ENCODE measurements at regions not wholly inside any gene's neighbourhood (a gene's known extent, or its start where the extent isn't known, plus 50 kb on each side); places are given as distances from the start of the nearest gene placed in this dataset.

DNA sequence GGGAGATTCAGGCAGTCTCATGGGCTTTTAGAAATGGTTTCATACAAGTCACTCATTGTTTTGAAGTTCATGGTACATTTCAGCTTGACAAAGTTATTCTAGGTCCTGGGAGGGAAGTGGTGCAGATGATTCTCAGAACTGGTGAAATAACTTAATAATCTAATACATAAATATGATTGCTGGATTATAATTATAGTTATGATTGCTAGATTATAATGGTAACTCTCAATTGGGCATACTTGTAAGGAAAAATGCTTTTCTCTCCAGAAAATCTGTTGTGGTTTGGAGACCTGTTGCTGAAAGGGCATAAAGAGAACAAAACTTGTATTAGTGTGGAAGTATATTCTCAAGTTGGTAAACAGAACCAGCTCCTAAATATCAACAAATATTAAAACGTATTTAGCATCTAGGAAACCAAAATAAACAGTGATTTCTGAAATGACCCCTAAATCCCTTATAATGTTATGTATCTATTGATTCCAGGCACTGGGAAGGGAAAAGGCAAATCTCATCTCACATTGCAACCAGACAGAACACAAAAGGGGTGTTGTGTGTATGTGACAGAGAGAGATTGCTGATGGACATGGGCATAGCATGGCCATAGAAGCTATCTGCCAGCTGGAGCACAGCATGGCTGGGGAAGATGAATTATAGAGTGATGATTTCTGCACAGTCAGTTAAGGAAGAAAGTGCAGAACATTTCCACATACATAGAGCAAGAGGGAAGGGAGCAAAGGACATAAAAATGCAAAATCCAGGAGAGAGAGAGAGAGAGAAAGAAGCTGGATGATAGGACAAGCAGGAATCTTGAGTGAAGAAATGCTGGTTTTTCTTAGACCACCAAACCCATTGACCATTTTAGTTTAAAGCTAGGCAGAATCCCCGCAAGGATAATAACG, 87.1 kb upstream of the FRY start:
- Mint-ChIP-seq H3K27ac (no peak overlapping the region), H3K27me3 (ENCODE audit: insufficient read depth, low read depth) (peaks cover 3% of the 10 kb centered on the region), H3K36me3 (no peaks in the 10 kb centered on the region), H3K9me3 (no peaks in the 10 kb centered on the region), H3K4me3 (no peak overlapping the region), H3K4me1 (peaks cover 11% of the 10 kb centered on the region)
- Histone ChIP-seq H3K27ac (no peak overlapping the region), H4K20me1 (ENCODE audit: low read depth) (no peaks in the 10 kb centered on the region), H3K9me3 (ENCODE audit: low read depth) (no peaks in the 10 kb centered on the region), H3K4me3 (no peak overlapping the region), H3K27me3 (no peaks in the 10 kb centered on the region), H3K36me3 (no peaks in the 10 kb centered on the region), H3K79me2 (ENCODE audit: low read depth) (no peaks in the 10 kb centered on the region), H2AFZ (replicated peaks) (no peak overlapping the region), H3K4me2 (no peak overlapping the region), H3F3A (ENCODE audit: low read depth) (no peaks in the 10 kb centered on the region), H3K4me1 (no peaks in the 10 kb centered on the region), H3K9ac (no peak overlapping the region)
- DNase-seq (ENCODE audit: low spot score) = no peak
- TF ChIP-seq, protein P1, sequence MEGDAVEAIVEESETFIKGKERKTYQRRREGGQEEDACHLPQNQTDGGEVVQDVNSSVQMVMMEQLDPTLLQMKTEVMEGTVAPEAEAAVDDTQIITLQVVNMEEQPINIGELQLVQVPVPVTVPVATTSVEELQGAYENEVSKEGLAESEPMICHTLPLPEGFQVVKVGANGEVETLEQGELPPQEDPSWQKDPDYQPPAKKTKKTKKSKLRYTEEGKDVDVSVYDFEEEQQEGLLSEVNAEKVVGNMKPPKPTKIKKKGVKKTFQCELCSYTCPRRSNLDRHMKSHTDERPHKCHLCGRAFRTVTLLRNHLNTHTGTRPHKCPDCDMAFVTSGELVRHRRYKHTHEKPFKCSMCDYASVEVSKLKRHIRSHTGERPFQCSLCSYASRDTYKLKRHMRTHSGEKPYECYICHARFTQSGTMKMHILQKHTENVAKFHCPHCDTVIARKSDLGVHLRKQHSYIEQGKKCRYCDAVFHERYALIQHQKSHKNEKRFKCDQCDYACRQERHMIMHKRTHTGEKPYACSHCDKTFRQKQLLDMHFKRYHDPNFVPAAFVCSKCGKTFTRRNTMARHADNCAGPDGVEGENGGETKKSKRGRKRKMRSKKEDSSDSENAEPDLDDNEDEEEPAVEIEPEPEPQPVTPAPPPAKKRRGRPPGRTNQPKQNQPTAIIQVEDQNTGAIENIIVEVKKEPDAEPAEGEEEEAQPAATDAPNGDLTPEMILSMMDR (IDR thresholded peaks at IDR 0.05) = no peak
- TF ChIP-seq EZH2 (IDR thresholded peaks at IDR 0.05) (no peak), EZH2phosphoT487 (IDR thresholded peaks at IDR 0.05) (no peak)

DNA sequence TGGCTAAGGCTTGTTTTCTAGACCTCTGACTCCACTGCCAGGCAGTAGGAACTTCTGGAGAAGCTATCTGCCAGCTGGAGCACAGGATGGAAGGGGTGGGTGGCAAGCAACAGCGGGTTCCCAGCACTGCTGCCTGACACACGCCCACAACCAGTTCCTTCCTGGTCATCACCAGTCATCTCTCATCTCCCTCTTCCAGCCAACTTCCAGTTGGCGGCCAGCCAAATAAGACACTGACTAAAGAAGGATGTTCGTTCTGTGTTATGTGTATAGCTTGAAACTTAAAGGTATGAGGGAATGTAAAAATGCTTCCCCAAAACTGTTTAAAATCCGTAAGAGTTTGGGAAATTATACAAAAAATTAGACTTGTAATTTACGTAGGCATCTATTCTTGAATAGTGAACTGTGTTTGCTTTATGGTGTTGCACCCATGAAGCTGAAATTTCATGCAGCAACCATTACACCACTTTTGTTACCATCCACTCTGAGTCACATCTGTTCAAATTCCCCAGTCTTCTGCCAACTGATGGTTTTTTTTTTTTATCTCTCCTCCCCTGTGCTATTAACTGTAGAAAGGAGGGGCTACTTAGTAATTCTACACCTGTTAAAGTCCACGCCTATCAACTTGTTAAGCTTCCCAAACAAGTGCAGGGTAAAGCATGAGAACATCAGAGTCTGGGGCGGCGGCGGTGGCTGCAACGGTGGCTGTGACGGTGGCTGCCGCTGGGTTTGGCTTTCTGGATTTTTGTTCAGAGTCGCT, 86.2 kb upstream of the FRY start:
- no peak overlapping the region for H3K27ac ChIP-seq
- no peak overlapping the region for H3K4me2 ChIP-seq
- H3F3A ChIP-seq (ENCODE audit: low read depth) = no peaks in the 10 kb centered on the region
- Mint-ChIP-seq H3K36me3 (no peaks in the 10 kb centered on the region), H3K4me1 (peaks cover 11% of the 10 kb centered on the region), H3K27me3 (ENCODE audit: insufficient read depth, low read depth) (peaks cover 3% of the 10 kb centered on the region), H3K4me3 (no peak overlapping the region), H3K27ac (no peak overlapping the region), H3K9me3 (no peaks in the 10 kb centered on the region)
- DNase-seq (ENCODE audit: low spot score) = peak; percentile 41
- no peak overlapping the region for H3K9ac ChIP-seq
- H2AFZ ChIP-seq (replicated peaks) = no peak overlapping the region
- no peak overlapping the region for H3K4me3 ChIP-seq
- no peaks in the 10 kb centered on the region for H3K4me1 ChIP-seq
- H4K20me1 ChIP-seq (ENCODE audit: low read depth) = no peaks in the 10 kb centered on the region
- no peaks in the 10 kb centered on the region for H3K27me3 ChIP-seq
- no peaks in the 10 kb centered on the region for H3K79me2 ChIP-seq (ENCODE audit: low read depth)
- H3K36me3 ChIP-seq = no peaks in the 10 kb centered on the region
- H3K9me3 ChIP-seq (ENCODE audit: low read depth) = no peaks in the 10 kb centered on the region
- TF ChIP-seq EZH2phosphoT487 (IDR thresholded peaks at IDR 0.05) = no peak
- no peak for TF ChIP-seq EZH2 (IDR thresholded peaks at IDR 0.05)
- TF ChIP-seq, protein P1 (IDR thresholded peaks at IDR 0.05) = no peak

DNA sequence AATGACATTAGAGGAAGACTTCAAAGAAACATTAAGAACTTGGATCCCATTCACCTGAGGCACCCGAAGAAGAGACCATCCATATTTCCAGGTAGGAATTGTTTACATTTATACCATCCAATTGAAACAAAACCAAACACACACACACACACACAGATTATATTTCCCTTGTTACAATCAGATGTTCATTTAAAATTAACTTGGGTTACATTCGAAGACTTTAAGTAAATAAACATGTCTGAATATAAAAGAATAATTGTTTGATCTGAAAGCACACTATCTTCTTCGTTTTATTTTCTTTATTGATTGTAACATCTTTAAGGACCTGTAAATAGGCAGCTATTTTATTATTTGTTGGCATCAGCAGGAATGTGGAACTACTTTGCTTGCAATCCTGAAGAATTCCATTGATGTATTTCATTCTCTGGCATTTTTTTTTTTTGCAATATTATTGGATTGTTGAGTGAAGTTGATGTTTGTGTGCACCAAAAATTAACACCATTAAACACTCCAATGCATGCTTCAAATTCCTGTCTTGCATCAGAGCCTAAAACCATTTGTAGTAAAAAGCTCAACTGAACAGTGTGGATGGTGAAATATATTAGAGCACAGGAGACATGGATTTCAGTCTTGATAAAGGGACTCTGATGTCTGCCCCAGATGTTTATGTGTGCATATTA, 85.3 kb upstream of the FRY start:
- no peak overlapping the region for H3K4me2 ChIP-seq
- peaks cover 11% of the 10 kb centered on the region for H3K4me1 Mint-ChIP-seq
- no peaks in the 10 kb centered on the region for H3F3A ChIP-seq (ENCODE audit: low read depth)
- no peaks in the 10 kb centered on the region for H3K36me3 Mint-ChIP-seq
- no peaks in the 10 kb centered on the region for H4K20me1 ChIP-seq (ENCODE audit: low read depth)
- TF ChIP-seq, protein P1 (IDR thresholded peaks at IDR 0.05) = no peak
- TF ChIP-seq EZH2 (IDR thresholded peaks at IDR 0.05) (no peak), EZH2phosphoT487 (IDR thresholded peaks at IDR 0.05) (no peak)
- H3K4me1 ChIP-seq = no peaks in the 10 kb centered on the region
- H3K9ac ChIP-seq = no peak overlapping the region
- H3K9me3 Mint-ChIP-seq = no peaks in the 10 kb centered on the region
- H3K4me3 ChIP-seq = no peak overlapping the region
- H3K27ac ChIP-seq = no peak overlapping the region
- H3K27me3 ChIP-seq = no peaks in the 10 kb centered on the region
- no peaks in the 10 kb centered on the region for H3K79me2 ChIP-seq (ENCODE audit: low read depth)
- H3K4me3 Mint-ChIP-seq = no peak overlapping the region
- no peak for DNase-seq (ENCODE audit: low spot score)
- H2AFZ ChIP-seq (replicated peaks) = no peak overlapping the region
- H3K27me3 Mint-ChIP-seq (ENCODE audit: insufficient read depth, low read depth) = peaks cover 3% of the 10 kb centered on the region
- no peak overlapping the region for H3K27ac Mint-ChIP-seq
- H3K9me3 ChIP-seq (ENCODE audit: low read depth) = no peaks in the 10 kb centered on the region
- no peaks in the 10 kb centered on the region for H3K36me3 ChIP-seq
